Activated gamma-delta T cell treated with anti-CD3 and anti-CD28 coated beads, Interleukin-2, amount 50 U/mL, for 16 hours (primary cell): ENCODE measurements at regions not wholly inside any gene's neighbourhood (a gene's known extent, or its start where the extent isn't known, plus 50 kb on each side); places are given as distances from the start of the nearest gene placed in this dataset.

Experiments used
- DNase-seq: peaks from one replicate; pipeline ENCODE4 v3.0.0-alpha.2; 2020; ENCODE audit warnings: low read depth

- no peak for DNase-seq
Observed at GRCh38 chr11:32317643-32318042, 117.7 kb downstream of the WT1 start.

GRCh38 chr11:32318071-32319055 is 117.0 kb downstream of the WT1 start:
- no peak for DNase-seq

GRCh38 chr11:32323814-32324130 is 111.6 kb downstream of the WT1 start:
- no peak for DNase-seq

GRCh38 chr11:32325187-32325586 is 110.2 kb downstream of the WT1 start:
- DNase-seq = no peak

- no peak for DNase-seq
Observed at GRCh38 chr11:32325725-32326124, 109.6 kb downstream of the WT1 start.

GRCh38 chr11:32326522-32326921 is 108.8 kb downstream of the WT1 start:
- DNase-seq = no peak

GRCh38 chr11:32328392-32328791 is 106.9 kb downstream of the WT1 start:
- no peak for DNase-seq

- no peak for DNase-seq
Observed at GRCh38 chr11:32331098-32331497, 104.2 kb downstream of the WT1 start.

GRCh38 chr11:32331792-32332191 is 103.5 kb downstream of the WT1 start:
- no peak for DNase-seq

- DNase-seq = no peak
Observed at GRCh38 chr11:32332990-32333319, 102.4 kb downstream of the WT1 start.

GRCh38 chr11:32333320-32333991 is 101.9 kb downstream of the WT1 start:
- DNase-seq = no peak

GRCh38 chr11:32334822-32335221 is 100.5 kb downstream of the WT1 start:
- no peak for DNase-seq
